DMS114 treated with DMSO at 0.1 percent for 48 hours (cell line): ENCODE measurements at regions not wholly inside any gene's neighbourhood (a gene's known extent, or its start where the extent isn't known, plus 50 kb on each side); places are given as distances from the start of the nearest gene placed in this dataset.

ENCODE experiments used
- DNase-seq: peaks from one replicate; lab custom pipeline; 2025; ENCODE audit not compliant: unreplicated experiment; lab: John Stamatoyannopoulos, UW

DNA sequence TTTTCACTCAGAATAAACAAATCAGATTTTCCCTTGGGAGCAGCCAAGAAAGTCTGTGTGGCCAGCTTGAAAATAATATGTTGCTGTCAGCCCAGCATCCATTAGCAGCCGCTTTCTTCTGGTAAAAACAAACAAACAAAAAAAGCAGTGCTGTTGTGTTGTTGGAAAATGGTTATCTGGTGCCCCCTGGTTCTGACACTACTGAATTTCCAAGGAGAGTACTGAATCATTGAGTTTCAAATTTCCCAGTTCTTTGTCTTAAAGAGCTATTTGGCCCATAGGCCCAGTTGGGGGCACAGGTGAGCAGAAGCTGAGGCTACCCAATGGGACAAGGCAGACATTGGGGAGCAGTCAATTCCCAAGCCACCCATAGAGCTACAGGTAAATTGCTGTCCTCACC, 995.9 kb downstream of the UQCRFS1 start:
- DNase-seq, result no peak

DNA sequence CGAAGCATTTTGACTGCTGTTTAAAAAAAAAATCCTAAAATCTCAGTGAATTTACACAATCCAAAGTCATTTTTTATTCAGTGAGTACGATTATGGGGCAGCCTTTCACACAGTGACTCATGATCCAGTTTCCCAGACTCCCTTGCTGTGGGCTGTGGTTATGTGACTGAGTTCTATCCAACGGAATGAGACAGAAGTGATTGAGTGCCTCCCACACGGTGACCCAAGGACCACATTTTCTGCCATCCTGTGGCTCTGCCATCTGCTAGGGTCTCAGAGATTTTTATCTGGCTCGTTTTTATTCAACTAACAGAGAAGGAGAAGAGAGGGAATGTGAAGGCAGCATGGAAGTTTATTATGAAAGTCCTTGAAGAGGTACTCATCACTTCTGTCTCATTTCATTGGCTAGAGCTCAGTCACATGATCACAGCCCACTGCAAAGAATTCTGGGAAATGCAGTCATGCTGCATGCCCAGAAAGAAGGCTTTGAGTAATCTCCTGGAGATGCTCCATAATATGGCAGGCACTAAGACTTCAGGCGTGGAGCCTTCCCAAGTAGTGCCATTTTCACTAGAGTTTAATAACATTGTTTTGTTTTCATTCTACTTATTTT, 999.4 kb downstream of the UQCRFS1 start:
- DNase-seq, result no peak

DNA sequence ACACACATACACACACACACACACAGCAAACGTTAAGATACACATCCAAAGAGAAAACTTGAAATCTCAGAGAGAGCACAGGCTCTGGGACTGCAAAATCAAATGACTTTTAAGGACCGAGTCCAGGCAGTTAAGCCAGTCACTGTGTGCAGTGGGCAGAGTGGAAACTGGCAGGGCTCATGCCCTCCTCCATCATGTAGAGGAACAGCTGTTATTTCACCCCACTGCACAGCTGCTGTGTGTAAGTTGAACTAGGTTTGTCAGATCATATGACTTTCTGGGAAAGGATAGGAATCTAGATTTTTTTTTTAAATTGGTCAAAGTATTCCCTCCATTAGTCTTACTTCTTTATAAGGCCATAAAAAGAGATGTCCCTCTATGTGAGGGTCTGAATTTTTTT, 1002.1 kb downstream of the UQCRFS1 start:
- DNase-seq, result no peak

DNA sequence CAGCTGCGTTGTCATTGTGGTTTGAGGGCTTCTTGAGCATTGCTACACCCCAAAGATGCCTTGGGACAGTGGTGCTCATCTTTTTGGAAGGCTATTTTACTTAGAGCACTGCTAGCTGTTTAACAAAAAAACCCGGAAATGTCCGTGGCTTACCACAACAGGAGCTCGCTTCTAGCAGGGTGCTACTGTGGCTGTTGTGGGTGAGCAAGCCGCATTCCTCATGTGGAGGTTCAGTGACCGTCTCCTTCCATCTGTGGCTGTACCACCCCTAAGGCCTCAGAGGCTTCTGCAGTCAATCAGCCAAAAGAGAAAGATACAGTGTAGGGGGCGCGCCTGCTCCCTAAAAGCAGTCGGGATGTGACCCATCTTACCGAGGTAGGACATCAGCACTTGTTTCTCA, 1004.2 kb downstream of the UQCRFS1 start:
- DNase-seq, result no peak

DNA sequence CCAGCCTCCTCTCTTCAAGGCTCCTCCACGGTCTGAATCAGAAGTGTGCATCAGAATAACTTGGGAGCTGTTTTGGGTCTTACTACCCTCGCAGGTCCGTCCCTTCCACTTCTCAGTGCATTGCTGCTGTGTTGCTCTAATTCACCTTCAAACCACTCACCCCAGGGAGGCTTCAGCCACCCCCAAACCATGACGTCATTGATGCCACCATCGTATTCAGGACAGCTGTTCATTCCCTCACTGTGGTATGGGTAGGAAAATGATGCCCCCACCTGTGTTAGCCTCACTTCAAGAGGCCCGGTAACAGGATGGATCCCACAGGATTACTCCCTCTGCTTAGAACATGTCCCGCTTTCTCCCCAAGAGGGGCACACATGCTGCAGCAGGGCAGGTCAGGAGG, 1005.7 kb downstream of the UQCRFS1 start:
- no peak for DNase-seq

DNA sequence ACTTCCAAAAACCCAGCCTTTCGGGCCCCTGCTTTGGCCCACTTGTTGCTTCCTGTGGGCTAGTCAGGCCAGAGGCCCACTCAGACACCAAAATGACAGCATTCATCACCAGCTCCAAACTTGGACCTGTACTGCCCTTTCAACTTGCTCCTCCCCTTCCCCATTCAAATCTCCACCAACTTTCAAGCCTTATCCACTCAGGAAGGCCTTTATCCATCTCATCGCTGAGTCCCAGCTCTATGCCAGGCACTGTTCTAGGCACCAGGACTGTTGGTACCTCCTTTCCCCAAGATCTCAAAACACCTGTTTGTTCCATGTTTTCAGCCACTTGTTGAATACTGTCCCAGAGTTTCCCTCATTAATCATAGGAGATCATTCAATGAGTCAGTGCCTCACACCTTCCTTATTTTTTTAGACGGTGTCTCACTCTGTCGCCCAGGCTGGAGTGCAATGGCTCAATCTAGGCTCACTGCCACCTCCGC, 1011.4 kb downstream of the UQCRFS1 start:
- no peak for DNase-seq

DNA sequence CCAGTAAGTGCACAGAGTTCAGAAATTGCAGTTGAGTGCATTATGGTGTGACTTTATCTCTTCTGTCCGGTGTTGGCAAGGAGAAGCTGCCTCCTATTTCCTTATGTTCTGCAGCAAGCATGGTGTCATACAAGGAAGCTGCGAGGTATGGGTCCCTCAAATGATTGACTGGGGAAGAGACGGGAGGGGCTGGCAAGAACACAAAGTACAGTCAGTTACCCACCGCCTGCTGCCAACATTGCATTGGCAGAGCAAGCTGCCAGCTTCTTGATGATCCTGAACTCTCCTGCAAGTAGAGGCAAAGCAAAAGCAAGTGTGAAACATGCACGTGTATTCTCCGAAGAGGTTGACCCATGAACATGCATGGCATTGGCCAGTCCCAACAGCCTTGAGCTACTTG, 1013.6 kb downstream of the UQCRFS1 start:
- DNase-seq, result no peak

DNA sequence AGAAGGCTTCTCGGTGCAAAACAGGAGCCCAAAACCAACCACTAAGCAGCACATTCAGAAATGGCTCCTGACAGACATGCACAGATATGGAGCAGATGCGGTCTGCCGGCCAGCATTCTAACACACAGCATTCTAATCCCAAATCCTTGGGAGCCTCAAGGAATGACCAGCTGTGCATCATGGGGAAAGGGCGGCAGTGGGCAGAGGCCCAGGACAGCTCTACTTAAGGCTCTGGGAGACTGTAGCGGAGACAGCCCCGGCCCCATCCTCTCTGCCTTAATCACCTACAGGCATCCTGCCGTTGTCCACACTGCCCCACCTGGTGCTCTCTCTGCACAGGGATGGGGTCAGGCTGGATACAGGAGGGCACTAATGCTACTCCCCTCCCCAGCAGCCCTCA, 1016.0 kb downstream of the UQCRFS1 start:
- no peak for DNase-seq

DNA sequence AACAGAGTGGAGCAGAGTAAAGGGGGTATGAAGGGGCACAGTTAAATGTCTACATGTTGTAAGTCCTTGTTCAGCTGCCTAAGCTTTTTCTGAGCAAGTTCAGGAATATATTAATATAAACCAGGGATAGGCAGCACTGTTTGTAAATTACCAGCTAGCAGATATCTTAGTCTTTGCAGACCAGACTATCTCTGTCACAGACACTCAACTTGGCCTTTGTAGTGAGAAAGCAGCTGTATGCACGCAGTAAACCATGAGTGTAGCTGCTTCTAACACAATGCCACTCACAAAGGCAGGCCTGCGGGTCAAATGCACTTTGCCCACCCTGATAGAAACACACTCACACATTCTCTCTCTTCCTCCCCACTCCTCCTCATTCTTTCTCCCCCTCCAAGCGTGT, 1016.9 kb downstream of the UQCRFS1 start:
- DNase-seq, result no peak

DNA sequence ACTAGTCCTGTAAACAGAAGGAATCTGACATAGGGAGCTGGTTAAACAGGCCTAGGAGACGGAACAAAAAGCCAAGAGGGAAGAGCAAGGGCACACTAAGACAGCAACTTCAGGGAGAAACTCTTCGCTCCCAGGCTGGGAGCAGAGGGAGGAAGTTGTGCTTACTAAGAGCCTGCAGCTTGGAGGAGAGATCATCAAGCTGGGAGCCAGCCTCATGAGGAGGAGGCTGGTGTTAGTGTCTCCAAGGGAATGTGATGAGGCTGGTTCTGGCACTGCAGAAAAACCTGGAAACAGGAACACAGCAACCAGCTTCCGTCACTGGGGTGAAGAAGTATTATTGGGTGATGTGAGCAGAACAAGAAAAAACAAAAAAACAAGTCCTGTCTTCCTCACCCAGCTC, 1027.3 kb downstream of the UQCRFS1 start:
- no peak for DNase-seq

DNA sequence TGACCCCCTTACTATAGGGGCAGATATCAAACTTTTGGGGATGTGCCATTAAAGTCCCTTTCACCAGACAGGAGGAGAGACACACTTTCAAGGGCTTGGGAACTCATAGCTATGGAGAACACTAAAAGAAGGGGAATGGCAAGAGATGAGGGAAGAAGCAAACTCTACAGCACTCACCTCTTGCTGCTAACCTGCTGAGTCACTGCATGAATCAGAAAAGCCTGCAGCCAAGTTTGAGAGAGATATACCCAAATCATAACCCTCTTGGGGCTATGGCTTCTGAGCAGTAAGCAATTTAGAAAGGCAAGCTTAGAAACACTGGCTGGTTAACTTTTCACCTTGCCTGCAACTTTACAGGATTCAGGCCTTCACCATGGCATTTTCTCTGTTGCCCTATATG, 1028.0 kb downstream of the UQCRFS1 start:
- no peak for DNase-seq

DNA sequence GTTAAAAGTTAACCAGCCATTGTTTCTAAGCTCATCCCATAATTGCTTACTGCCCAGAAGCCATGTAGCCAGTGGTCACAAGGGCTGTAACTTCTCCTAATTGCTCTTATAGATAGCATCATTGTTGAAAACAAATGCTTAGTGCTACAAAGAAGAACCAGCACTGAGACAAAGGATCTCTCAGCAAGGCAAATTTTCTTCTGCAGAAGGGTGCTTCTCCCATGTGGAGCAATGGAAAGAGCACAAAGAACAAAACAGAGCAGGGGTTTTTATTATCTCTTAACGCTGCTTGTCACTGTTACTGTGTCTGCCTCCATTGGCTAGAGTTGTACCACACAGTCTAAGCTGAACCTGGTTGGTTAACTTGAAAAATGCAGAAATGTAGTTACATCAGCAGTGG, 1036.8 kb downstream of the UQCRFS1 start:
- no peak for DNase-seq

DNA sequence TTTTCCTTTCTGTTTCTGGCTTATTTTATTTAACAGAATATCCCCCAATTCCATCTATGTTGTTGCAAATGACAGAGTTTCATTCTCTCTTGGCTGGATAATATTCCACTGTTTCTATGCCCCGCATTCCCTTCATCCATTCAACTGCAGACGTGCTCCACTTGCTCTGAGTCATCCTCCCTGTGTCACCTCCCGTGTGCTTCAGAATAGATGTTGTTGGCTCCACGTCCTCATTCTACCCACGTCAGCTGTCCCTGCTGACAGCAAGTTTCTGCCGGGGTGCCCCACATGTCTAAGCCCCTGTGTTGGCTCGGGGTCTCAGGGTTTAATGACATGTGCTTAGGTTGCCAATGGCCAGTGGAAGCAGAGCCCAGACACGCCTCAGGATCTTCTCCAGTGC, 1041.0 kb downstream of the UQCRFS1 start:
- DNase-seq, result no peak

DNA sequence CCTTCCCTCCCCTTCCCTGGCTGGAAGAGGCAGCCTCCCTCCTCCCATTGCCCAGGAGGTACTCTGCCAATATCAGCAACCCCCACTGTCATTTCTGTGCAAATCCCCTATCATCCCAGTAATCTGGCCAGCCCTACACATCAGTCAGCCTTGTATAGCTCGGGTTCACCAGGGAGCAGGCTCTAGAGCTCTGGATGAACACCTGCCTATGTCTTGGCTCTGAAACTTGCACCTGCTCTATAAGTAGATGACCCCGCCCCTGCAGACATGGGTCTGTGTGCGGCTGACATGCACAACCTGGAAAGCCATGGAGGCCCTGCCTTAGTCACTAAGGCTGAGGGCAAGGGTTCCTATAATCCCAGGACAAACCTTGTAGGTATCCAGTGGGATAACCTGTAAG, 1042.9 kb downstream of the UQCRFS1 start:
- no peak for DNase-seq

DNA sequence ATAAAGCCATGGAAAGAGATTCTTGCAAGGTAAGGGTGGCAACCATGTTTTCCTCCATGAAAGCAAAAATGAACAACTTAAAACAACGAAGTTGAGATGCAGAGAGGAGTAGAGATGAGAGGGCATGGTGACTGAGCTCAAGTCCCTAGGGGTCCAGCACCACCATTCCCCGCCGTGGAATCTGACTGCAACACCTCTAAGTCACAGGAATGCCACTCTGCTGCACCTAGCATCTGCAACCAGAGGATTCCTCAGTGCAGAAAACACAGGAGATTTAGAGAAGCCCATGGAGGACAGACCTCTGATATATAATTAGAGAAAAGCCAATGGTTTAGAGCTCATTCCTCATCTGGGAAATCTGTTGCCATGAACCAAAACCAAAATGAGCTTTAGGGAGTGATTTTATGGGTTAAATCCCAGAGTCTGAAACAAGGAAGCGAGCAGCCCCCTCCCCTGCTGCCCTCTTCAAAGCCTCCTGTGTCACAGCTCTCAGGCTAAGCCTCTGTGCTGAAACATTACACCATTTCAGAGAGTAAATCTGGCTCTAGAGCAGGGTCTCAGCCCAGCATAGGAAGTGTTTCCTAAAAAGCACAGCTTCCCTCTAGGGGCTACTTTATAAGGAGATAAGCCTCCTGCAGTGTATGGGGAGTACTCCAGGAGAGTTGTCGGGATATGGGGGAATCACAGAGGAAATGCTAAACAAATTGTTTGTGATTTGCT, 1043.6 kb downstream of the UQCRFS1 start:
- no peak for DNase-seq

DNA sequence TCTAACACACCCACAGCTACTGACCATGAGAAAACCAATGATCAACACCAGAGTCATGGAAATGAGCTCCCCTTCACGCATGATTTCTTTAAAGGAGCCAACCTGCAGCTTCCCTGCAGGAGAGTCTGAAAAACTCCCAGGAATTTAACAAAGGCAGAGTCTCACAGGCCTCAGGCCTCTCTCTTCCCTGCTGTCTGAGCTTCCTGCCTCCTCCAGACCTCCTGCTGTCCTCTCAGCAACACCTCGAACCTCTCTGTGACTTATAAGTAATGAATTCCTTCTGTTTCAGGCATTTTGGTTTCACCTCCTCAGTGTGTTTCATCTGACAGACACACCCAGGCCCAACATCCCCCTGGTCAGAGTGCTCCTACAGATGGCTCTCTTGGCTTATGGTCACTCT, 1044.4 kb downstream of the UQCRFS1 start:
- no peak for DNase-seq

DNA sequence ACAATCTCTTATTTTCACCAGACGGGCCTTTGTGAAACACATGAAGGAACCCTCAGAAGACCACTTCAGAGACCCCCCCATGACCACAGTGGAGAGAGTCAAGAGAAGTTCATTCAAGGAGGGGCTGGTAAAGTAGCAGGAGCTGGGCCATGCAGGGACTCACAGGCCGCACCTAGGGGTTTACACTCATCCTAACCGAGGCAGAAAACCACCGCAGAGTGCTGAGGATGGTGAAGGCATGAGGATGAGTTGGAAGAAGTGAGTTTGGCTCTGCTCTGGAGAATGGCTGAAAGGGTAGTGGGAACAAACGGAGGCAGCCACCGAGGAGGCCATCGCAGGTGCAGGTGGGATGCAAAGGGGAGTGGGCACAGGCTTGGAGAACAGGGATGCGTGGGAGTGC, 1046.9 kb downstream of the UQCRFS1 start:
- no peak for DNase-seq

DNA sequence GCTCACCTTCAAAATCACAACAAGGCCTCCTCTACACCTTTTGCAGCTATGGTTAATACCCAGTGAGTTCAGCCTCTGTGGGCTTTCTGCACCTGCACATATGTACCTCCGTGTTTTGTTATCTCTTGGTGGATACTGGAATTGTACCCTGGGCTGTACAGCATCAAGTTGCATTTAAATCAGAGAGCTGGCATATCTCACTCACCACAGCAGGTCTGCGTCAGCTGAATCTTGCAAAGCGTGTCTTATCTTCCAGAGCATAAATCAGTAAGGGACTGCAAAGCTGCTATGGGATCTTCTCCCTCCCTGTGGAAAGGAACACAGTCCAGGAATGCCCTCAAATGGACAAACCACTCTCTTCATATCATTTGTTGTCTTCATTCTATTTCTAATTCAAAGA, 1048.7 kb downstream of the UQCRFS1 start:
- no peak for DNase-seq

DNA sequence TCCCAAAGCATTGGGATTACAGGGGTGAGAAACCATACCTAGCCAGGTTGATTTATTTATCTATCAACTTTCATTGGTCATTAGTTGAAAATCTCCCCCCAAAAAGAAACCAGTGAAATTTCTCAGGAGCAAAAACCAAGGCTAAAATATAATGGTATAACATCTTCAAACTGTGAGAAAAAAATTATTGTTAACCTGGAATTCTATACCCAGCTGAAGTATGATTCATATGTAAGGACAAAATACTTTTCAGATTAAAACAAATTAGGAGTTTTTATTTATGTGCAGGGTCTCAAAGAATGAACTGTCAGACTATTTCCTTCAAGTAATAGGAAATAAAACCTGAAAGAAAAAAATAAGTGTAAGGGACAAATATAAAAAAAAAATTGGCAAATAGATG, 1053.9 kb downstream of the UQCRFS1 start:
- no peak for DNase-seq

DNA sequence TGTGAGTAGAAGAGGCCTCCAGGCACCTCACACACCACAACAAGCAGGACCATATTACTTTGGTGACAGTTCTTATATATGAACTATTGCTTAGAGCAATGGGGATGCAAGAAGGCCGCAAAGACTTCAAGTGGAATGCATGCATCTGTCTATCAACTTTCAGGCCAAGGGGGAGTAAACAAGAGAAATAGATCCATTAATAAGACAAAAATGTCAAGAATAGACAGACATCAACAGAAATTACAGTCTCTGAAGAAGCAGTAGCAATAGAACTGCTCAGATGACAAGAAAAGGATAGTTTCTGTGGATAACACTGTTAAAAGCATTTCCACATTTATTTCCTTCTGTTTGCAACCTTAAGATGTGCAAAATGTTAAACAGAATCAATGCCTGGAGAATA, 1057.7 kb downstream of the UQCRFS1 start:
- no peak for DNase-seq

DNA sequence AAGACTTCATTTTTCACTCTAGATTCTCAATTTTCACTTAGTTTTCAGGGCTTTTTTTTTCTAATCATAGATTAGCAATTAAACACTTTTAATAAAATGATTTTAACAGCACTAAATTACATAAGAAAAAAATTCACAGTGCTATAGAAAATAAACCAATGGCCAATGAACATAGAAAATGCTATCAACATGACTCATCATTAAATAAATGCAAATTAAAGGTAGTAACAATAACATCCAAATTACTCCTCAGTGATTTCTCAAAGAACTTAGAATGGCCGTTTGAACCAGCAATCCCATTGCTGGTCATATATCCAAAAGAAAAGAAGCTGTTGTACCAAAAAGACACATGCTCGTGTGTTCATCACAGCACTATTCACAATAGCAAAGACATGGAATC, 1058.9 kb downstream of the UQCRFS1 start:
- no peak for DNase-seq

DNA sequence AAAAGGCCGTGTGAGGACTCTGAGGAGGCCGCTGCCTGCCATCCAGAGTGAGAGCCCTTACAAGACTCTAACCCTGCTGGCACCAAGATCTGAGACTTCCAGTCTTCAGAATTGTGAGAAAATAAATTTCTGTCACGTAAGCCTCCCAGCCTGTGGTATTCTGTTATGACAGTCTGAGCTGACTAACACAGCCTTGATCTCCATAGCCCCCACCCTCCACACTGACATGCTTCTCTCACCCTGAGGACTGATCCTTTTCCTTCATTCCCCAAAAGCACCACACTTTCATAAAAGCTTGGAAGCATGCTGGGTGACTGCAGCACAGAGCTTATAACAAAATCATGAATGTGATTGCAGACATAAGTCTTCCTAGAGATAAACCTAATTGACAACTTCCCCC, 1059.8 kb downstream of the UQCRFS1 start:
- no peak for DNase-seq

DNA sequence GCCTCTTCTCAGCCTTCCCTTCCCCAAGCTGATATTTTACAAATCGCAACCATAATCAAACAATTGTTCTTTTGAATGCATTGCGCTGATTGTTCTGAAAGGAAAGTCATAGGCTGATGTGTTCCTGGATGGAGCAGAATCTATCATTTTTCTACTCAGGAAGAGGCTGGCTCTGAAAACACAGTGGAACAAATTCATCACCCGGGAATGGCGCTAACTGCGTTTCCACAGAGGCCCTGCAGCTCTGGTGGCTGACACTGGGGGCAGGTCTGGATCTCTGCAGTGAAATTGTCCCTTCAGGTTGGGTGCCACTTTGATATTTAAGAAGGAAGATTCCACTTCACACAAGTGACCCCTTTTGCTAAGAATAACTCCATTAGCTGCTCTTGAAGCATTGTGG, 1060.8 kb downstream of the UQCRFS1 start:
- no peak for DNase-seq
